Common myeloid progenitor, CD34-positive (primary cell): ENCODE measurements at regions not wholly inside any gene's neighbourhood (a gene's known extent, or its start where the extent isn't known, plus 50 kb on each side); places are given as distances from the start of the nearest gene placed in this dataset.

Experiments
- CTCF ChIA-PET: fragments of 350-600 bp; sonication (Branson Sonifier 250); formaldehyde crosslinking; loops from one replicate; lab custom pipeline; 2021; ENCODE audit warnings: antibody characterized with exemption; lab: Charles Lee
- POLR2A ChIA-PET: fragments of 350-600 bp; sonication (Branson Sonifier 250); formaldehyde crosslinking; loops from one replicate; lab custom pipeline; 2021; ENCODE audit warnings: antibody characterized with exemption; lab: Charles Lee
- DNase-seq, 3 donors: peaks; one replicate each; pipeline versions ENCODE4 v3.0.0 to v3.0.0-alpha.2; 2013
- H3K27ac ChIP-seq, 2 experiments: 1 replicate in 1 of 2; 2 replicates in 1 of 2; pipeline ENCODE4 v1.7.0; 2013; ENCODE audit warnings: inconsistent platforms in 2 of 2, low read length in 2 of 2, mild to moderate bottlenecking in 2 of 2, low read depth in 1 of 2, moderate library complexity in 1 of 2; ENCODE audit not compliant: severe bottlenecking in 2 of 2, insufficient read depth in 1 of 2, poor library complexity in 1 of 2
- H3K27me3 ChIP-seq, 5 experiments: replicated peaks in 2 of 5; 1 replicate in 3 of 5; 2 replicates in 2 of 5; pipeline versions ENCODE4 v1.6.1 to v1.7.0; 2013; ENCODE audit warnings: low read length in 4 of 5, mild to moderate bottlenecking in 2 of 5, moderate library complexity in 2 of 5, inconsistent platforms in 1 of 5; ENCODE audit not compliant: insufficient read depth in 5 of 5, control insufficient read depth in 4 of 5
- H3K36me3 ChIP-seq, 4 experiments: 1 replicate in 2 of 4; 2 replicates in 2 of 4; pipeline versions ENCODE4 v1.6.1 to v1.7.0; 2013; ENCODE audit warnings: low read length in 3 of 4, control low read depth in 1 of 4, mild to moderate bottlenecking in 1 of 4; ENCODE audit not compliant: control insufficient read depth in 4 of 4, insufficient read depth in 4 of 4
- H3K4me1 ChIP-seq, 4 experiments: 1 replicate in 3 of 4; 2 replicates in 1 of 4; pipeline versions ENCODE4 v1.6.1 to v1.7.1; 2013; ENCODE audit warnings: low read length in 3 of 4, mild to moderate bottlenecking in 3 of 4, control low read depth in 1 of 4, inconsistent platforms in 1 of 4, moderate library complexity in 1 of 4; ENCODE audit not compliant: control insufficient read depth in 4 of 4, insufficient read depth in 4 of 4; ENCODE audit errors: control extremely low read depth in 1 of 4
- H3K4me3 ChIP-seq, 7 experiments: 1 replicate in 4 of 7; 2 replicates in 3 of 7; pipeline versions ENCODE4 v1.5.1 to v1.7.0; 2013; ENCODE audit warnings: mild to moderate bottlenecking in 7 of 7, low read length in 6 of 7, moderate library complexity in 6 of 7, inconsistent platforms in 2 of 7, low read depth in 2 of 7, control low read depth in 1 of 7; ENCODE audit not compliant: insufficient read depth in 4 of 7, control insufficient read depth in 1 of 7; ENCODE audit errors: extremely low read depth in 1 of 7
- H3K9me3 ChIP-seq, 5 experiments: 1 replicate in 4 of 5; 2 replicates in 1 of 5; pipeline versions ENCODE4 v1.6.1 to v1.7.1; 2013; ENCODE audit warnings: low read length in 4 of 5, mild to moderate bottlenecking in 2 of 5, inconsistent platforms in 1 of 5, low read depth in 1 of 5, moderate library complexity in 1 of 5; ENCODE audit not compliant: control insufficient read depth in 4 of 5, insufficient read depth in 2 of 5; ENCODE audit errors: control extremely low read depth in 1 of 5
- WGBS: methylation state at CpG from one replicate; pipeline ENCODE4 v1.1.5; 2013; ENCODE audit not compliant: insufficient coverage; 5-methylcytosine and 5-hydroxymethylcytosine counted together

DNA sequence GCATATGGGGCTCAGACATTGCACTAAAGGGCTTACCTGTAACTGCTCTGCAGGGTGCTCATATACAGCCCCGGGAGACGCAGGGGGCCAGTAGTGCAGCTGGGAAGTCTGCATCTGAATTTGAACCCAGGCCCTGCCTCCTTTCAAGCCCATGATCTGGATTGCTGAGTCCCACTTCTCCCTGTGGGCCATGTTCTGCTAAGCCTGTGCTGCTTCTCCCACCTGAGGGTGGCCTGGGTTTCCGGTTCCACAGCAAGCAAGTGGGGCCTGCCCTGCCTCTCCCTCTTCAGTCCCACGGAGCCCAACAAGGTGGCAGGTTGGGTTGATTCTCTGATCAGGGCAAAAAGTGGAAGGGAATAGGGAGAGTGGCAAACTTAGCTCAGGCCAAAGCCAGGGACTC is 56.6 kb upstream of the GDF10 start:
- Histone ChIP-seq H3K27me3 (no peaks in the 10 kb centered on the region), H3K36me3 (no peaks in the 10 kb centered on the region), H3K9me3 (no peaks in the 10 kb centered on the region), H3K4me3 (no peak overlapping the region), H3K4me1 (no peaks in the 10 kb centered on the region), H3K27ac (no peak overlapping the region)
- no peak for DNase-seq
- CTCF ChIA-PET = no interaction called here
- POLR2A ChIA-PET = no interaction called here
- WGBS = 100% methylated on average over 2 of the region's 4 CpGs

DNA sequence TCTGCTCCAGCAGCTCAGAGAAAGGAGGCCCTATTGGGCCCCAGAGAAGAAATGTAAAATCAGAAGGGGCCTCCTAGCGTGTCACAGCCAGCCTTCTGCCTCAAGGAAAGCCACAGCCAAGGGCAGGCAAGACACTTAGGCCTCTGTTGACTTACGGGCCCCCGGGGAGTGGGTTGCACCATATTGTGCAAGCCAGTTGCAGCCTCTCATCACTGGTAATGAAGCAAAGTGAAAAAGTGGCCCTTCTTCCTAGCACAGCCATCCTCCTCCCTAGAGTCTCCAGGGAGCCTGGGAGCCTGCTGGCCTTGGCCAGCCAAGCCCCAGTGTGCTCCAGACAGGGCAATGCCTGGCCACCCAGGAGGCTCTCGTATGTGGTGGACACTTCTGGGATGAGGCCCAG is 56.2 kb upstream of the GDF10 start:
- no peak overlapping the region for H3K27ac ChIP-seq
- no peaks in the 10 kb centered on the region for H3K27me3 ChIP-seq
- no peak overlapping the region for H3K4me3 ChIP-seq
- H3K4me1 ChIP-seq = no peaks in the 10 kb centered on the region
- H3K36me3 ChIP-seq = no peaks in the 10 kb centered on the region
- 89% methylated on average over 4 of the region's 4 CpGs for WGBS
- DNase-seq = no peak
- POLR2A ChIA-PET = no interaction called here
- H3K9me3 ChIP-seq = no peaks in the 10 kb centered on the region
- CTCF ChIA-PET = no interaction called here

DNA sequence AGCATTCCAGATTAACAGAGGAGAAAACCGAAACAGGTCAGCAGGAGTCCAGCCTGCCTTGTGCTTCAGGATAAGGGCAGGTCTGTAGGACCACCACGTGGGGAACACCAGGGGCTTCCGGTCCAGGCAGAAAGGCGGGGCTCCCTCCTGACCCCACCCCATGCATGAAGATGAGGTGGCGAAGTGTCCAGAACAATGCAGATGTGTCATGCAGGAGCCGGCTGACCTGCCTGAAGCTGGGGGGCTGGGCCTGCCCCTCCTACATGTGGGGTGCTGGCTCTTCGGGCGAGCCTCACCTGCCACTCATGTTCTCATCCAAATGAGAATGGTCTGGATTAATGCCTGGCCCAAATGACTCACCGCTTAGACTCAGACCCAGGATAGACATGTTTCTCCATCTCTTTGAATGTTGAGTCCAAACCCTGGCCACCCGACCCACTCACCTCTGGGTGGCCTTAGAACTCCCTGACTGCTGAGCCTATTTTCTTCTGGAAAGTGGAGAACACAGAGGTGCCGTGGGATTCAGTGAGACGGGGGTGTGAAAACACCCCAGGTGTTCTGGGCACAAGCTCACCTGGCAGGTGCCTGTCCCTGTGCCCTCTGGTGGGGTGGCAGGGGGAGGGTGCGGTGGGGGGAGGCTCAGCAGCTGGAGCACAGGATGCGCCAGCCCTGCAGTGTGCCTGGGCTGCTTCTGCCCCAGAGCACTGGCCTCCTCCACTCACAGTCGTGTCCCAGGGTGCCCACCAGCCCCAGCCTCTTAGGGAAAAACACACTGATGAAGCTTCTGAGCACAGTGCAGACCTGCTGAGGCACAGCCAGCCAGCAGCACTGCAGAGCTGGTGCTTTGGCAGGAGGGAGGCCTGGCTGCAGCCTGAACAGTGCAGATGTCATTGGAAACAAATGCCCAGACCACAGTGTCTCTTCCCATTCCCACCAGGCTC is 55.2 kb upstream of the GDF10 start:
- WGBS = 98% methylated on average over 11 of the region's 15 CpGs
- H3K4me1 ChIP-seq = no peaks in the 10 kb centered on the region
- no peak for DNase-seq
- H3K36me3 ChIP-seq = no peaks in the 10 kb centered on the region
- H3K27me3 ChIP-seq = no peaks in the 10 kb centered on the region
- no peak overlapping the region for H3K4me3 ChIP-seq
- ChIA-PET POLR2A (no interaction called here), CTCF (interaction anchor here (0.8 kb wide), 1 partner anchor 67 kb away, joined by 4 read pairs; no protein-coding TSS in a partner anchor)
- H3K27ac ChIP-seq = no peak overlapping the region
- no peaks in the 10 kb centered on the region for H3K9me3 ChIP-seq

DNA sequence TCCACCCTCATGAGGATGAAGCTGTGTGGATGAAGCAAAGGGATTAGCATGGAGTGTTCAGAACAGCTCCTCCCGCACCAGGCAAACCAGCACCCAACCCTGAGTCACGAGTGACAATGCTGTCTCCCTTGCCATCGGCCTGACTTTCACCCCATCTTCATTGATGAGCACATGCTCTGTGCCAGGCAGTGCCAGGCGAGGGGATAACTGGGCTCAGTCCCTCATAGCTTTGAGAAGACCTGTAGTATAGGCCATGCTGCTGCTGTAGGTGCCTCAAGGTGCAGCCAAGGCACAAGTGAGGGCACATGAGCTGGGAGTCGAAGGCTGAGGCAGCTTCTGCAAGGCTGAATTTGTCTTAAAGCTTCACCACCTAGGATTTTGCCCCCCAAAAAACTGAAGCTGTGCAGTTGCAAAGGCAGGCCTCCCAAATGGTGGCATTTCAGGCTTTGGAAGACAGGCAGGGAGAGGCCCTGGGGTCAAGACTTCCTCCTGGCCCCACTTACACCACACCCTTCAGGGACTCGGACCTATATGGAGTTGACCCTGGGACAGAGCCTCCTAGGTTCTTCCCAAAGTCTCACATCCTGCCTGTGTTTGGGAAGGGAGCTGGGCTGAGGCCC is 54.2 kb upstream of the GDF10 start:
- Histone ChIP-seq H3K9me3 (no peaks in the 10 kb centered on the region), H3K27me3 (no peaks in the 10 kb centered on the region), H3K27ac (no peak overlapping the region), H3K4me3 (no peak overlapping the region), H3K4me1 (no peaks in the 10 kb centered on the region), H3K36me3 (no peaks in the 10 kb centered on the region)
- CTCF ChIA-PET = interaction anchor here (0.8 to 1.8 kb wide), 3 partner anchors 9 to 65 kb away, joined by 3 to 5 read pairs (median 4); no protein-coding TSS in a partner anchor
- POLR2A ChIA-PET = interaction anchor here (1.0 kb wide), 1 partner anchor 10 kb away, joined by 3 read pairs; no protein-coding TSS in a partner anchor
- WGBS = 96% methylated on average over 5 of the region's 6 CpGs
- DNase-seq = no peak

DNA sequence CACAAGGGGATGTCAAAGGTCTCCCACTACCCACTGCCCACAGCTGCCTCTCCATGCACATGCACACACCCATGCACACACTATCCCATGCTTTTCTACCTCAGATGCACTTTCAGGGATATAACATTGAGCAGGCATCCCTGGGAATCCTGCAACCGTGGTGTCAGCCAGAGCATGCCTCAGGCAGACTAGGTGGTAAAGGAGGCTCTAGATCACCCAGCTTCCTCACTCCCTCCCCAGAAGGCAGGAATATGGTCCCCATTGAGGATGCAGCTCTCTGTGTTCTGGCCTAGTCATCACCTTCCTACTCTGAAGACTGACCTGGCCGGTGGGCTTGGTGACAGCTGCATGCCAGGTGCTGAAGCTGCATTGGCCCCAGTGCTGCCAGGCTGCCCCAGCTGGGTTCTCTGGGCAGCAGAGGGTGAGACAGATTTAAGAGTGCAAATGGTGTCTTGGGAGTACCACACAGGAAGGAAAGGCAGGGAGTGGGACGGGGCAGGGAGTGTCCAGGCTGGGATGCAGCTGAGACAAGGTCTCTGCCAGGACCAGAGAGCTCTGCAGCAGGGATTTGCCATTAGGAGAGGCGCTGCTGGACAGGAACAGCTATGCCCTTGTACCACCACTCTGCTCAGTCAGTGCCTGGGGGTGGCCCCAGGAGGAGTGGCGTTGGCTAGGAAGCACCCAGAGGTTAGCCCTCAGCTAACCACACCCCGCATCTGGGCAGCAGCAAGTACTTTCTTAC is 53.4 kb upstream of the GDF10 start:
- POLR2A ChIA-PET = interaction anchor here (1.0 kb wide), 1 partner anchor 9 kb away, joined by 3 read pairs; no protein-coding TSS in a partner anchor
- Histone ChIP-seq H3K27ac (no peak overlapping the region), H3K4me3 (no peak overlapping the region), H3K27me3 (no peaks in the 10 kb centered on the region), H3K36me3 (no peaks in the 10 kb centered on the region), H3K9me3 (no peaks in the 10 kb centered on the region), H3K4me1 (no peaks in the 10 kb centered on the region)
- CTCF ChIA-PET = interaction anchor here (1.1 to 1.8 kb wide), 2 partner anchors 8 to 25 kb away, joined by 3 to 5 read pairs; no protein-coding TSS in a partner anchor
- no peak for DNase-seq
- 97% methylated on average over 5 of the region's 6 CpGs for whole genome bisulfite sequencing

DNA sequence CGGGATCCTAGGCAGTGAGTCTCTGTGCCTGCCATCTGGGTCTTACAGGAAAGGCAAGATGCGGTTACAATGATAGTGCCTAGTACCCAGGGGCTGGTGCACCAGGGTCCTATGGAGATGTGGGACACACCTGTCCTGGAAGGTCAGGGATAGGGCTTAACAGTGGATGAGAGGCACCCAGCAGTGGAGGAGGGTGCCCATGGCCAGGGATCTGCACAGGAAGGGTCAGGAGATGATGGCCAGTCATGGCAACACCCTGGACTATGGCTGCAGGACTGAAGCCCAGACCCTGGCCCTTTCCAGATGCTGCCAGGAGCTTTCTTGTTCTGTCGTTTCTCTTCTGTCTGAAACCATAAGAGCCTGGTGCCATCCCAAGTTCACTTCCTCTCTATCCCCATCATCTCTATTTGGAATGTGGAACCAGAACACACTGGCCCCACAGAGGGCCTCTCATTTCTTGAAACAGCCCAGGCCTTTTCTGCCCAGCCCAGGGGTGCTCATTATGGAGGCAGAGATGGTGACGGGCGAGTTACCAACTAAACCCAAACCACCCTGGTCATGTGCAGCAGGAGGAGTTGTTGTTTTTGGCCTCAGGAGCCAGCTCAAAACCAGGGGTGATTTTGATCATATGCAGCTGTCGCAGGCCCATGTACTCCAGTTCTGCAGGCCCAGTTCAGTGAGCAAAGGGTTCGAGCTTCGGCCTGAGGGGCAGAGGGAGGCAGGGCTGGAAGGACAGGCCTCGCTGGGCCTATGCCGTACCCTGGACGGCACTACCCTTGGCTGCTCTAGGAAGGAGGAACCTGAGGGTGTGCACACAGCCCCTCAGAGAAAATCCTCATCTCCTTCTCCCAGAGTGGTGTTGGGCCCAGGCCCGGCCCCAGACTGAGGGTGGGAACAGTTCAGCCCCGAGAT is 52.6 kb upstream of the GDF10 start:
- CTCF ChIA-PET = interaction anchor here (1.8 to 1.9 kb wide), 2 partner anchors 26 to 64 kb away, joined by 4 to 5 read pairs; no protein-coding TSS in a partner anchor
- no peaks in the 10 kb centered on the region for H3K4me1 ChIP-seq
- no peaks in the 10 kb centered on the region for H3K36me3 ChIP-seq
- H3K9me3 ChIP-seq = no peaks in the 10 kb centered on the region
- H3K4me3 ChIP-seq = no peak overlapping the region
- no peaks in the 10 kb centered on the region for H3K27me3 ChIP-seq
- POLR2A ChIA-PET = no interaction called here
- WGBS = 98% methylated on average over 13 of the region's 13 CpGs
- no peak overlapping the region for H3K27ac ChIP-seq
- no peak for DNase-seq
